EH (cell line): ENCODE measurements at regions not wholly inside any gene's neighbourhood (a gene's known extent, or its start where the extent isn't known, plus 50 kb on each side); places are given as distances from the start of the nearest gene placed in this dataset.

ENCODE experiments used
- DNase-seq: peaks from one replicate; pipeline ENCODE4 v3.0.0-alpha.2; 2015; ENCODE audit warnings: low read depth

GRCh38 chr10:43781480-43782361, 133.0 kb upstream of the ZNF32 start:
- peak; percentile 44 for DNase-seq

- DNase-seq: no peak
Observed at GRCh38 chr10:43778571-43778970, 129.9 kb upstream of the ZNF32 start.

DNA sequence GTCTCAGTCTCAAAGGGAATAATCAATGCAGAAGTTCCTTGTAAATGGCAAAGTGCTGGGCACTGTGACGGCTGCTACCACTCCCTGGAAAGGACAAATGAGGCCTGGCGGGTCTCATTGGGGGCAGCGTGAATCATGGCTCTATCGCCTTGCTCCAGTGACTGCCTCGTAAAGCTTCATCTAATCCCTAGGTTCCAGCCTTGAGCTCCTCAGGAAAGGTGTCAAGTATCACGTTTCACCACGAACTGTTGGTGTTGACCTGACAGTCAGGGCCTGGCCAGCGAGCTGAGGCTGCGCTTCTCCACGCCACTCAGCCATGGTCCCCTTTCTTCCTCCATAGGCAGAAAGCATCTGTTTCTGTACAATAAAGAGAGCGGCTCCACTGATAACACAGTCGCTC, 126.7 kb upstream of the ZNF32 start:
- DNase-seq: no peak

DNA sequence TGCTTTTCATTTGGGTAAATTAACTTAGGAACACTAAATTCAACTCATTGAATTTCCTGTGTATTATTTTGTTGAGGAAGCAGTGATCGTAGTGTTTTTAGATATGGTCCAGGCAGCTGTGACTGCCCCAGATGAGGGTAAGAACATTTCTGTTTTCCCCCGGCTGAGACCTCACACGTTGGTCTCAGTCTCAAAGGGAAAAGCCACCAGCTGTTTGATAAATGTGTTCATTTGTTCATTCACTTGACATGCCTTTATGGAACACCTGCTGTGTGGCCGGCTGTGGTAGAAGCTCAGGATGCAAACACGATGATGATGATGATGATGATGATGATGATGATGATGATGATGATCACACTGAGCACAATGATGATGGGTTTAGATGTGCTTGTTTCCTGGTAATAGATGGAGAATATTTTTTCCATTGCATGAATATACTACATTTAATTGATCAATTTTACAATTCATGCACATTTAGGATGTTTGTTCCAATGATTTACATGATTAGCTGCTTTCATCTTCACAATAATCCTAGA, 125.6 kb upstream of the ZNF32 start:
- DNase-seq: no peak

DNA sequence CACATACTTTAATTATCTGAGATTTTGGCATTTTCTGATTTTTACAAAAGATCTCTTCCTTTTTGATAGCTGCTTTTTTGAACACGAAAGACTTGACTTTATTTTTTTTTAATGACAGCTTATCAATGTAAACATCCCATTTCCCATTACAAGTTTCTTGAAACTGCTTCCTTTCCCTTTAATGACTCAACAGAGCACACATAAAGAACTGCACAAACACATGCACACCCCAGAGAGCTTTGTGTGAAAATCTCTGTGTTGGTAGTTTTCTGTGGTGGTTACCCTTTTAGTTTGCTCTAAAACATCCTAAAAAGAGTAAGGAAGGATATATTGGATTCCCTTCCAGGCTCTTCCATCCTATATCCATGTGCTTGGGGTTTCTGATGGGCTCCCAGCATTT, 125.1 kb upstream of the ZNF32 start:
- no peak for DNase-seq

- DNase-seq: peak; percentile 54
Observed at GRCh38 chr10:43772171-43772570, 123.5 kb upstream of the ZNF32 start.

DNA sequence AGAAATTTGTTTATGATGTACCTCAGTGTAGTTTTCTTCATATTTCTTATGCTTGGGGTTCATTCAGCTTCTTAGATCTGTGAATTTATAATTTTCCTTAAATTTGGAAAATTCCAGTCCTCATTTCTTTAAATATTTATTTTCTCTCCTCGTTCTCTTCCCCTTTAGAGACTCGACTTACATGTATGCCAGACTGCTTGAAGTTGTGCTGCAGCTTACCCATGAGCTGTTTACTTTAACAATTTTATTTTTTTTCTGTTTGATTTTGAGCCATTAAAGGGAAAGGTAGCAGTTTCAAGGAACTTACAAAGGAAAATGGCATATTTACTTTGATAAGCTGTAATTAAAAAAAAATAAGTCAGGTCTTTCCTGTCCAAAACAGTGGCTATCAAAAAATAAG, 123.0 kb upstream of the ZNF32 start:
- DNase-seq: no peak

- DNase-seq: peak; percentile 42
Observed at GRCh38 chr10:43765516-43765915, 116.8 kb upstream of the ZNF32 start.

GRCh38 chr10:43763846-43764245, 115.2 kb upstream of the ZNF32 start:
- no peak for DNase-seq

GRCh38 chr10:43760514-43760913, 111.8 kb upstream of the ZNF32 start:
- no peak for DNase-seq

DNA sequence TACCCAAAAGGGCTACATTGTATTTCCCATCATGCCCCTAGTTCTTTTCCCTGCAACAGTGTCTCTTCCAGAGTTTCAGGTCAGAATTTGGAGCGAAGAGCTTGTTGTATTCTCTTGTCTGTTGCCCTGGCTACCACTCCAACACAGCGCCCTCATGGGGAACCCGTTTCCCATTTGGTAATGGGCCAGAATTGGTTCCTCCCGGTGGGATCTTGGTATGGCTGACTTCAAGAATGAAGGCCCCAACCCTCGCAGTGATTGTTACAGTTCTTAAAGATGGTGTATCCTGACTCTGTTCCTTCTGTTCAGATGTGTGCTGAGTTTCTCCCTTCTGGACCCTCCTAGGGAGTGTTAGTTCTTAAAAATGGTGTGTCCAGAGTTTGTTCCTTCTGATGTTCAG, 110.5 kb upstream of the ZNF32 start:
- no peak for DNase-seq

DNA sequence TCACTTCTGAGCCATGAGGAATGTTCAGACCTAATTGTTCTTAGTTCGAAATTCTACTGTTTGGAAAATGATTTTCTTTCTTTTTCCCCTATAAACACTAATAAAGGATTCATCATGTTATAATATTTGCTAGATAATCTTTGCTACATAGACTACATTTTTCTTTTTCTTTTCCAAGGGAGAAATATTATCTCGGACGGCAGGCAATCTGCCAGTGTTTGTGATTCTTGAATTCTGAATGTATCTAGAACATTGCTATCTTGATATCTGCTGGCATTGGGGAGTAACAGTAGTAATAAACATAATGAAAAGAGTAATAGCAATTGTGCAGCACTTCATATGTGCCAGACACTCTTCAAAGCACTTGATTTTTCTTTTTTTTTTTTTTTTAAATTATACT, 107.7 kb upstream of the ZNF32 start:
- no peak for DNase-seq

- DNase-seq: no peak
Observed at GRCh38 chr10:43754569-43755260, 106.0 kb upstream of the ZNF32 start.

- DNase-seq: no peak
Observed at GRCh38 chr10:43753397-43754061, 104.8 kb upstream of the ZNF32 start.

DNA sequence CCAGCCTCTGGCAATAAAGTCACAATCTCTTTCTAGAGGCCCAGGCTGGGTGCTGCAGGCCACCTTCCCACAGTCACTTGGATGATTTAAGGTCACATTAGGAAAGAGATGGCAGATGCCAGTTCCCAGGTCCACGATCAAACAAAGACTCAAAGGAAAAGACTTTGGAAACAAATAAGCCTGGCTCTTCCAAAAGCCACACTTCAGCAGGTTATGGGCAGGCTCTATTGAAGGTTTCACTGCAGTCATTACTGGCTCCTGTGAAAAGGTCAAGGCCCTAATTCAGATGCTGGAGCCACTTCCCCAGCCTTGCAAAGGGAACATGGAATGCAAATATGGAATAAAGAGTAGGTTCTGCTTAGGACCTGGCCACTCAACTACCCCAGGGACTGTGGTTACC, 104.0 kb upstream of the ZNF32 start:
- no peak for DNase-seq

GRCh38 chr10:43751646-43752045, 103.0 kb upstream of the ZNF32 start:
- DNase-seq: no peak

DNA sequence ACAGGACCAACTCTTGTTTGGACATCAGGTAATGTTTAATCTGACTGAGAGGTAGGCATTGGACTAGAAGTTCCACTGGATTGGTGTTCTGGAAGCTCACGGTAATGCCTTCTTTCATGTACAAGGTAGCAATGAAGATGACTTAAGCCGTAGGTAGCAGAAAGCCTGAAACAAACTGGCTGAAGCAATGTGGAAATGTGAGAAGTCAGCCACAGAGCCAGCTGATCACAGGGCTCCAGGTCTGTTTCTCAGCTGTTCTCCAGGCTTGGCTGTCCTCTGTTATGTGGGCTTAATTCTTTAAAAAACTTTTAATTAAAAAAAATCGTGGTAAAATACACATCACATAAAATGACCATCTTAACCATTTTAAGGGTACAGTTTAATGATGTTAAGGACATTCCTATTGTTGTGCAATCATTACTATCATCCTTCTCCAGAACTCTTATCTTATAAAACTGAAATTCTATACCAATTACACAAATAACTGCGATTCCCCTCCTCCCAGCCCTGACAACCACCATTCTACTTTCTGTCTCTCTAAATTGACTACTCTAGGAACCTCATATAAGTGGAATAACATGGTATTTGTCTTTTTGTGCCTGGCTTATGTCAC, 101.4 kb upstream of the ZNF32 start:
- peak; percentile 25 for DNase-seq

DNA sequence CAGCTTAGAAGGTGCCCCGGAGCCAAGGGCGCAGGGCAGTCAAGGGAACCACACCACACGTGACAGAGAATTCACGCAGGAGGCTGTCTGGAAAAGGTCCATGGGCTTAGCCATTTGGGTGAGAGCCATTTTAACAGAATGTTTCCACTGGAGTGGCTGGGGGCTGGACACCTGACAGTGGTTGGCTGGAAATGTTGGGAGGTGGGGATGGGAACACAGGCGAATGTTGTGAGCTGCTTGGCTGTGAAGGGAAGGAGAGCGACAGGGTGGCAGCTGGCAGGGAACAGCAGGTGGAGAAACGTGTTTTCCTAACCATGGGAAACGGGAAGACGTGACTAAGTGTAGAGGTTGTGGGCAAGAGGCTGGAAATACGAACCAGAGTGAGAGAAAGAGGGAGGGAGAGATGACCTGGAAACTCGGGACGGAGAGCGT, 100.5 kb upstream of the ZNF32 start:
- no peak for DNase-seq

GRCh38 chr10:43748560-43748959, 99.9 kb upstream of the ZNF32 start:
- no peak for DNase-seq

DNA sequence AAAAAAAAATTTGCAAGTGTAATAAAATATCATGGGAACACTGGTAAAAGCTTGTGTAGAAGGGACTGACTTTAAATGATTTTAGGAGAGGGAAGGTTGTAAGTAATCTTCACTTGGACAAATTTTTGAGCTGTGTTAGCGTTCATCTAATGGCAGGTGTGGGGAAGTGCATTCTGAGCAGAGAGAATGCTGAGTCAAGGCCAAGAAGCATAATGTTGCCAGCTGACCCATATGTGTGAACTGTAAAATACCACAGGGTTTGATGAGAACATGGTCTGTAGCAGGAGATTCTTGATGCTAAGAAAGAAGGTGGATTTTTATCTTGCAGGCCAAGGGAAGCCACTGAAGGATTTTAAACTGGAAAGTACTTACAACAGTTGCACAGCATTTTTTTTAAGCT, 98.2 kb upstream of the ZNF32 start:
- DNase-seq: no peak

- DNase-seq: peak; percentile 62
Observed at GRCh38 chr10:43739161-43739560, 90.5 kb upstream of the ZNF32 start.

DNA sequence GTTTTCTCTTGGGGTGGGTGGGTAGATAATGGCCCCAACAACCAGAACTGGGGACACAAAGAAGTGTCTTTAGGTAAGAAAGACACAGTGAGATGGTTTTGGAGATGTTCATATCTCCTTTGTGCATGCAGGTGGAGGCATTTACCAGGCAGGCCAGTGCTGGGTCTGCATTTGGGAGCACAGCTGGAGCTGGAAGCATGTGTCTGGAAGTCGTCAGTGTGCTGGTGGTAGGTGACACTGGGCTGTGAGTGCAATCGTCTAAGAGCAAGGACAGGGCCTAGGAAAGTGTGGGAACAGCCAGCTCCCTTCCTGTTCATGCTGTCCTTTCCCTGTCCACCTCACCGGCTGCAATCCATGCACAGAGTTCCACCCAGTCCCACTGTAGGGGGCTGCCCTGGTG, 88.3 kb upstream of the ZNF32 start:
- no peak for DNase-seq
